Upper lobe of left lung (tissue), 6 donors: ENCODE measurements at regions not wholly inside any gene's neighbourhood (a gene's known extent, or its start where the extent isn't known, plus 50 kb on each side); places are given as distances from the start of the nearest gene placed in this dataset.

Source experiments
- ATAC-seq, 2 donors: fragments of 200-7000 bp; cut with Tn5 transposase; one replicate each; pipeline ENCODE4 v1.9.1; 2022; ENCODE audit warnings: mild to moderate bottlenecking in 2 of 2, moderate library complexity in 2 of 2; ENCODE audit not compliant: low FRiP score in 2 of 2
- DNase-seq, 2 donors: peaks; one replicate each; pipeline ENCODE4 v3.0.0-alpha.2; 2019 to 2020
- H3K27ac ChIP-seq, 4 donors: fragments of 200-600 bp; sonication (generic); one replicate each; pipeline ENCODE4 v1.5.1; 2016 to 2019
- H3K27me3 ChIP-seq, 4 donors: fragments of 200-600 bp; sonication (generic); one replicate each; pipeline ENCODE4 v1.5.1; 2017 to 2019
- H3K36me3 ChIP-seq, 4 donors: fragments of 200-600 bp; sonication (generic); one replicate each; pipeline ENCODE4 v1.5.1; 2016 to 2019
- H3K4me1 ChIP-seq, 4 donors: fragments of 200-600 bp; sonication (generic); one replicate each; pipeline ENCODE4 v1.5.1; 2018 to 2019
- H3K4me3 ChIP-seq, 4 donors: fragments of 200-600 bp; sonication (generic); one replicate each; pipeline ENCODE4 v1.5.1; 2017 to 2019; ENCODE audit warnings: mild to moderate bottlenecking in 2 of 4, moderate library complexity in 1 of 4
- H3K9me3 ChIP-seq, 4 donors: fragments of 200-600 bp; sonication (generic); one replicate each; pipeline ENCODE4 v1.5.1; 2018 to 2019
- EP300 ChIP-seq, 4 donors: sonication (generic); formaldehyde crosslinking; IDR thresholded peaks; one replicate each; pipeline ENCODE4 v1.5.1; 2017; ENCODE audit warnings: antibody characterized with exemption in 4 of 4, control low read depth in 2 of 4
- POLR2A ChIP-seq, 4 donors: fragments of 450-650 bp; IDR thresholded peaks; one replicate each; pipeline ENCODE4 v1.5.1; 2016 to 2017; ENCODE audit warnings: antibody characterized with exemption in 4 of 4, mild to moderate bottlenecking in 2 of 4
- POLR2AphosphoS5 ChIP-seq, 2 donors: sonication (generic); formaldehyde crosslinking; IDR thresholded peaks; one replicate each; pipeline ENCODE4 v1.5.1; 2017; ENCODE audit warnings: antibody characterized with exemption in 2 of 2
- WGBS, 2 donors: methylation state at CpG; one replicate each; pipeline ENCODE4 v1.1.5; 2017 to 2018; 5-methylcytosine and 5-hydroxymethylcytosine counted together
- TF ChIP-seq, protein P1 (sequence below), 6 experiments: fragments of 450-650 bp in 4 of 6; fragments of 200-600 bp in 2 of 6; sonication (generic) in 2 of 6; IDR thresholded peaks; one replicate each; pipeline ENCODE4 v1.5.1; 2016 to 2019; ENCODE audit warnings: antibody characterized with exemption in 6 of 6
- donor health status: DM: no; HTN: no; CAD: no; lungs with moderate emphysema.
- donor health status: DM: no; HTN: yes; CAD: no; lungs with severe emphysema.

GRCh38 chr7:53904355-53904754, 637.8 kb upstream of the VSTM2A start:
- Histone ChIP-seq H3K36me3 (no peaks in the 10 kb centered on the region), H3K27me3 (no peaks in the 10 kb centered on the region), H3K4me1 (no peaks in the 10 kb centered on the region), H3K4me3 (no peak overlapping the region), H3K27ac (no peak overlapping the region), H3K9me3 (peaks cover 0 to 6% (median 0%) of the 10 kb centered on the region in 4 donors)
- 51 to 53% methylated on average over 3 of the region's 3 CpGs for WGBS, 2 donors
- TF ChIP-seq POLR2A (IDR thresholded peaks at IDR 0.05) (no peak), EP300 (IDR thresholded peaks at IDR 0.05) (no peak), POLR2AphosphoS5 (IDR thresholded peaks at IDR 0.05) (no peak)
- TF ChIP-seq, protein P1, sequence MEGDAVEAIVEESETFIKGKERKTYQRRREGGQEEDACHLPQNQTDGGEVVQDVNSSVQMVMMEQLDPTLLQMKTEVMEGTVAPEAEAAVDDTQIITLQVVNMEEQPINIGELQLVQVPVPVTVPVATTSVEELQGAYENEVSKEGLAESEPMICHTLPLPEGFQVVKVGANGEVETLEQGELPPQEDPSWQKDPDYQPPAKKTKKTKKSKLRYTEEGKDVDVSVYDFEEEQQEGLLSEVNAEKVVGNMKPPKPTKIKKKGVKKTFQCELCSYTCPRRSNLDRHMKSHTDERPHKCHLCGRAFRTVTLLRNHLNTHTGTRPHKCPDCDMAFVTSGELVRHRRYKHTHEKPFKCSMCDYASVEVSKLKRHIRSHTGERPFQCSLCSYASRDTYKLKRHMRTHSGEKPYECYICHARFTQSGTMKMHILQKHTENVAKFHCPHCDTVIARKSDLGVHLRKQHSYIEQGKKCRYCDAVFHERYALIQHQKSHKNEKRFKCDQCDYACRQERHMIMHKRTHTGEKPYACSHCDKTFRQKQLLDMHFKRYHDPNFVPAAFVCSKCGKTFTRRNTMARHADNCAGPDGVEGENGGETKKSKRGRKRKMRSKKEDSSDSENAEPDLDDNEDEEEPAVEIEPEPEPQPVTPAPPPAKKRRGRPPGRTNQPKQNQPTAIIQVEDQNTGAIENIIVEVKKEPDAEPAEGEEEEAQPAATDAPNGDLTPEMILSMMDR (IDR thresholded peaks at IDR 0.05) = no peak
- DNase-seq (no peak), ATAC-seq (no peak)

DNA sequence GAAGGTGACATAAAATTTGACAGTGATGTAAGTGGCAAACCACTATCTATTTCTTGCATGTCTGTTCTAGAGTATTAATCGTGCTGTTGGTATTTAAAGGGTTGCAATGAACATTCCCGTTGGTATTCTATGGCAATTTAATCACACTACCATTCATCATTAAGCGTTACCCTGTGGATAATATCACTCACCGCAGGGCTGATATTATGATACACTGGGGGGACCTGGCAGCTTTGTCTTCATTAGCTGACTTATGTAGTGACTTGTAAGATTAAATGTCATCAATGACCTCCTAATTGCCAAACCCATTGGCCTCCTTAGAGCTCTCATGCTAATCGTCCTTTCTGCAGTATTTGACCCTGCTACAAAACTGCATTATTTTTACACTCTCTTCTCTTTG, 624.5 kb upstream of the VSTM2A start:
- TF ChIP-seq EP300 (IDR thresholded peaks at IDR 0.05) (no peak), POLR2AphosphoS5 (IDR thresholded peaks at IDR 0.05) (no peak), POLR2A (IDR thresholded peaks at IDR 0.05) (no peak)
- TF ChIP-seq, protein P1 (IDR thresholded peaks at IDR 0.05) = no peak
- Histone ChIP-seq H3K4me1 (no peaks in the 10 kb centered on the region), H3K36me3 (no peaks in the 10 kb centered on the region), H3K27ac (no peak overlapping the region), H3K27me3 (no peaks in the 10 kb centered on the region), H3K9me3 (peaks cover 0 to 8% (median 0%) of the 10 kb centered on the region in 4 donors), H3K4me3 (no peak overlapping the region)
- 78 to 83% methylated on average over 5 of the region's 5 CpGs for WGBS, 2 donors
- DNase-seq = no peak
- no peak for ATAC-seq

DNA sequence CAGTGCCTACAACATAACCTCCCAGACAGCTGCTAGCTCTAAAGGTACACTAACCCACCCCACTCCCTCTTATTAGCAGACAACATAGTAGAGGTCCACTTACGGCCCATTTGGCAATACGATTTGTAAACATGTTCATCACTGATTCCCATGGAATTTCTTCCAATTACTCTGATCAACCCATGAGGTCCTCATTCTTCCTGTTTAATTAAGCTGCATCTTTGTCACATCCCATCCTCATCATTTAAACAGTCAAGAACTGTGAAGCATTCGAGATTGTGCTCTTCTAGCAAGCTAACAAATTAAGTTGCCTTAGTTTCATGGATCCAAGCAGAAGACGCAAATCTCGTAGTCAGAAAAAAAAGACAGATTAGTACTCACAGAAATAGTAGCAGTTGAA, 622.2 kb upstream of the VSTM2A start:
- 85 to 87% methylated on average over 5 of the region's 5 CpGs for WGBS, 2 donors
- Histone ChIP-seq H3K36me3 (no peaks in the 10 kb centered on the region), H3K9me3 (peaks cover 0 to 8% (median 0%) of the 10 kb centered on the region in 4 donors), H3K27ac (no peak overlapping the region), H3K4me1 (no peaks in the 10 kb centered on the region), H3K27me3 (no peaks in the 10 kb centered on the region), H3K4me3 (no peak overlapping the region)
- no peak for DNase-seq
- TF ChIP-seq POLR2AphosphoS5 (IDR thresholded peaks at IDR 0.05) = no peak
- TF ChIP-seq EP300 (IDR thresholded peaks at IDR 0.05) = no peak
- TF ChIP-seq POLR2A (IDR thresholded peaks at IDR 0.05) = no peak
- TF ChIP-seq, protein P1 (IDR thresholded peaks at IDR 0.05) = no peak
- no peak for ATAC-seq

GRCh38 chr7:53940483-53940882, 601.7 kb upstream of the VSTM2A start:
- no peak for ATAC-seq
- no peak for TF ChIP-seq POLR2A (IDR thresholded peaks at IDR 0.05)
- TF ChIP-seq, protein P1 (IDR thresholded peaks at IDR 0.05) = no peak
- TF ChIP-seq EP300 (IDR thresholded peaks at IDR 0.05) = no peak
- no peak for TF ChIP-seq POLR2AphosphoS5 (IDR thresholded peaks at IDR 0.05)
- no peak for DNase-seq
- Histone ChIP-seq H3K9me3 (no peaks in the 10 kb centered on the region), H3K4me3 (no peak overlapping the region), H3K4me1 (no peaks in the 10 kb centered on the region), H3K36me3 (no peaks in the 10 kb centered on the region), H3K27me3 (no peaks in the 10 kb centered on the region), H3K27ac (no peak overlapping the region)
- 89 to 99% methylated on average over 3 of the region's 3 CpGs for WGBS, 2 donors

DNA sequence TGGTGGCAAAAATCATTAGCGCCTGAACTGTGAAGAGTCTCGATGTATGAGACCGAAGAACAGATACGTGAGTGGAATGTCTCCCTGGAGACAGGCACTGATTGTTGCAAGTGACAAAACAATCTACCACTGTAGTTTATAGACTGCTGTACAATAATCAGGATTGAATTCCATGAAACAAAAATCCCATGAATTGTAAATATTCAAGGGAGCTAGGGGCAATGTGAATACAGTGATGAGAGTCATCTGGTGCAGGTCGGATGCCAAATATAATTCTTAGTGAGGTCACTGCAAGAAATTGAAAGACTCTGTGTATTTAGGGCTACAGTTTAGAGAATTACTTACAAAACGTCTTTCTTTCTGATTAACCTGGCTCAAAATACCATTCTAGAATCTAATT, 594.4 kb upstream of the VSTM2A start:
- Histone ChIP-seq H3K9me3 (no peaks in the 10 kb centered on the region), H3K27ac (no peak overlapping the region), H3K4me1 (no peaks in the 10 kb centered on the region), H3K27me3 (no peaks in the 10 kb centered on the region), H3K4me3 (no peak overlapping the region), H3K36me3 (no peaks in the 10 kb centered on the region)
- TF ChIP-seq EP300 (IDR thresholded peaks at IDR 0.05) (no peak), POLR2AphosphoS5 (IDR thresholded peaks at IDR 0.05) (no peak), POLR2A (IDR thresholded peaks at IDR 0.05) (no peak)
- TF ChIP-seq, protein P1 (IDR thresholded peaks at IDR 0.05) = no peak
- 61 to 74% methylated on average over 6 of the region's 6 CpGs for WGBS, 2 donors
- DNase-seq (no peak), ATAC-seq (no peak)
